ENCODE measurements at regions not wholly inside any gene's neighbourhood (a gene's known extent, or its start where the extent isn't known, plus 50 kb on each side); places are given as distances from the start of the nearest gene placed in this dataset.
"Not testable (repeated sequence)": the region's sequence is repeated elsewhere in the genome, so short reads cannot be mapped to it uniquely, and the experiment has no call there.

DNA sequence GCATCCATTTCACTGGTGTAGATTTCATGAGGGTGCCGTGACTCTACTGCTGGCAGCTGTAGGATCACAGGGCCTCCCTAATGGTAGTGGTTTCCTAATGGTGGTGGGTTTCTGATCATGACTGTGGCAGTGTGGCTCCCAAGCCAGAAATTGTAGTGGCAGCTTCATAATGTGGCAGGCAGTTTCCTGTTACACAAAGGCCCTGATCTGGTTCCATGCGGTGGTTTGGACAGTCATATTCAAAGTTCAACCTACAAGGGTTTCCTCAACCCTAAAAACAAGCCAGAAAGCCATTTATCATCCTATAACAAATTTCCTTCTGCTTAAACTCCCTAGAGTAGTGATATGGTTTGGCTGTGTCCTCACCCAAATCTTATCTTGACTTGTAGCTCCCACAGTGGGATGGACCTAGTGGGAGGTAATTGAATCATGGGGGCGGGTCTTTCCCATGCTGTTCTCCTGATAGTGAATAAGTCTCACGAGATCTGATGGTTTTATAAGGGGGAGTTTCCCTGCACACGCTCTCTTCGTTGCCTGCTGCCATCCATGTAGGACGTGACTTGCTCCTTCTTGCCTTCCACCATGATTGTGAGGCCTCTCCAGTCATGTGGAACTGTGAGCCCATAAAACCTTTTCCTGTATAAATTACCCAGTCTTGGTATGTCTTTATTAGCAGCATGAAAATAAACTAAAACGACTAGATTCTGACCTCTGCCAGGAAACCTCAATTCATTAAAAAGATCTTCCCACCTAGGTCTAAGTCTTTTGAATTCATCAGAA lies 257.1 kb downstream of the EFCAB11 start:
- peak in 1 of 5 donors; percentile 29 for DNase-seq

DNA sequence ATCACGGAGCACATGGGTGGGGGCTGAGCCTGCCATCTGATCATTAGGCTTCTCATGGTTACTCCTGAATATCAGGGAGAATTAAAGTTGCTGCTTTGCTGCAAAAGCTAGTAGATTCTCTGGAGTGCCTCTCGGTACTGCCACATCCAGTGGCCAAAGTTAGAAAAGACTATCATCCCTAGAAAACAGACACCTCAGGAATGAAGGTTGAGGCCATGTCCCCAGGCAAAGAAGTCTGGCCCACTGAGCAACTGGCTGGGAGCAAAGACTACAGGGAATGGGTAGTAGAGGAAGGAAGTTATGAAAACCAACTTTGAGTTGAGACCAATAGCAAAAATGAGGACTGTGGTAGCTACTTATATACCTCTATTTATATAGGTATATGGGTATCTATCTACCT lies 258.7 kb downstream of the EFCAB11 start:
- DNase-seq, result no peak

GRCh38 chr14:89690139-89690538 lies 264.4 kb downstream of the EFCAB11 start:
- DNase-seq, result no peak

DNA sequence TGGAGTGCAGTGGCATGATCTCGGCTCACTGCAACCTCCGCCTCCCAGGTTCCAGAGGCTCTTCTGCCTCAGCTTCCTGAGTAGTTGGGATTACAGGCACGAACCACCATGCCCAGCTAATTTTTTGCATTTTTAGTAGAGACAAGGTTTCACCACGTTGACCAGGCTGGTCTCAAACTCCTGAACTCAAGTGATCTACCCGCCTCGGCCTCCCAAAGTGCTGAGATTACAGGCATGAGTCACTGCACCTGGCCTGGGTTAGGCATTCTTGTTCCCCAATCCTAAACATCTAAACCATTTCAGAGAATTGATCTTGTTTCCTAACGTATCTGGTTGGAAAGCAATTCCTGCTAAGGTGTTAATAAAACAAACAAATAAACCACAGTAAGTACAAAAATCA lies 264.8 kb downstream of the EFCAB11 start:
- not testable (repeated sequence) for DNase-seq

DNA sequence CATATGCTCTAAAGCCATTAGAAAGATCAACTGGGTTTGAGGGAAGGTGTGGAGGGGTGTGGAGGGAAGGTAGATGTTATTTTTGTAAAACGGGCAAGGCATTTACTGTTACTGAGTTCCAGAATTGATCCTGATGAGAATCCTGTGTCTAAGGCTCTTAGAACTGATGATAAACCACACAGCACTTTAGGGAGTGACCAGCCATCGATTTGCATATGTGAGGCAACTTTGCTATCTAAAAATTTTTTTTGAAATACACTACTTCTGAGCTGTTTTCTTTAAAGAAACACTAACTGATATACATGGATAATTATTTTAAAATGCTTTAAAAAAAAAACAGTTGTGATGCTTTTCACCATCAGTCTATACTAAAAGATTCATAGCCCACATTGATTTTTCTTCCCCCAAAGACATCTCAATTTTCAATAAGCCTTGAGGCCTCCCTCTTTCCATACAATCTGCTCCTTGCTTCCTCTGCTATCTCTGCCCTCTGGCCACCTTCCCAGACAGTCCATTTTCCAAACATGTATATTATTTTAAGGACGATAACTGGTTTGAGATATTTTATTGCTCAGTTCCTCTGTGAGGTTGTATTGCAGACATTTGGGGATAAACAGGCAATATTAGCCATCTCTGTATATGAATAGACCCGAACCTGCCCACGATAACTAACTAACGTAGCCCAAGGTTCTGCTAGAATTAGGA lies 265.9 kb downstream of the EFCAB11 start:
- DNase-seq, result no peak

DNA sequence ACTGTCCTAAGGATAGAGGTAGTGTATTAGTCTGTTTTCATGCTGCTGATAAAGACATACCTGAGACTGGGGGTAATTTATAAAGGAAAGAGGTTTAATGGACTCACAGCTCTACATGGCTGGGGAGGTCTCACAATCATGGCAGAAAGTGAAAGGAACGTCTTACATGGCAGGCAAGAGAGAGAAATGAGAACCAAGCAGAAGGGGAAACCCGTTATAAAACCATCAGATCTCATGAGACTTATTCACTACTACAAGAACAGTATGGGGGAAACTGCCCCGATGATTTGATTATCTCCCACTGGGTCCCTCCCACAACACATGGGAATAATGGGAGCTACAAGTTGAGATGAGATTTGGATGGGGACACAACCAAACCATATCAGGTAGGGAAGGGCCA lies 267.4 kb downstream of the EFCAB11 start:
- DNase-seq, result not testable (repeated sequence)

GRCh38 chr14:89684139-89684538 lies 267.1 kb upstream of the FOXN3 start:
- DNase-seq, result no peak

DNA sequence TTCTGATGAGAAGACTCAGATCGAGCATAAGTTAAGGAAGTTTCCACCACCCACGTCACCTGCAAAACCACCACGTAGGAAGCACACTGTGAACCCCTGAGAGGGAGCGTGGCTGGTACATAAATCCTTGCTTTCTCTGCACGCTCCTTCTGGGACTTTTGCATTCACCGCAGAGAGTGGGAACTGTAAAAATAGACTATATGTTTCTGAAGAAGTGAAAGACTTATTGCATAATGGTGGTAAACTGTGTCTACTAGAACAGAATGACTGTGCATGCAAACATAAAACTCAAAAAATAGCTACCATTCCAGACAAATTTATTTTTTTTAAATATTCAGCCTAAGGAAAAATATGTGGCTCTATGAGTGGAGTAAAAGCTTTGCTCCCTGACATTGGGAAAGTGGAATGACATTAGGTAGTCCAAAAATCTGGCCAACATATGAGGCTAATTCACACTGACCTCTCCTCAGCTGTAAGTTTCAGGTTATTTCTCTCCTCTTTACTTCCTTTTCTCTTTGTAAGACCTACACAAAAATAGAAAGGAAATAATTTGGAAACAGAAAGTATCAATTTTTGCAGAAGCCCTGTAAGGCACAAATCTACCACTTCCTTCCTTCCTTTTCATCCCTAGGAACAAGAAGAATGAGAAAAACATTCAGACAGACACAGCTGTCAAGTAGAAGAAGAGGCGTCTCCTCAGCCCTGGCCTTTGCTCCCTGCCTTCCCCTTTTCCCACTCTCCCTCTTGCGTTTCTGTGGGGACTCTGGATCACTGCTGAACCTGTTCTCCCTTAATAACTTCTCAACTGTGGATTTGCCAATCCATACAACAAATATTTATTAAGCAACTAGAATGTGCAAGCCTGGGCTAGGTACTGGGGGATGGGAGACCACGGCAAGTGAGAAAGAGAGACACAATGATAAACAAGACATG lies 264.3 kb upstream of the FOXN3 start:
- peak in 1 of 5 donors; percentile 57 for DNase-seq

- no peak for DNase-seq
These were observed 263.1 kb upstream of the FOXN3 start for GRCh38 chr14:89680156-89680555.

DNA sequence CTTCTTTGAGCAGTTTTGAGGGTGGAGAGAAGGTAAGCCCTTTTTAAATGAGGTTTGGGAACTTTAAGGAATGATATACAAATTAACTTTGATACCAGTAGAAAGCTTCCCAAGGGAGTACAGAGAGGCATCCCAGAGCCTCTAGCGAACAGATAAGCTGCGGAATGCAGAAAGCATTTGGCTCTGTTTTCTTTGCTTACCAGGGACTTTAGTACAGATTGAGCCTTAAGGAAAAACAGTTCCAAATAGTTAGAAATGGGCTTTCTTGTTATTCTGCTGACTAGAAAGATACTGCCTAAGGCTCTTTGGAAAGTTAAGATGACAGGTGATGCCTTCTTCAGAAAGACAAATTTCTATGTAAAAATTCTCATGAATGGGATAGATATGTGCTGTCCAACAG lies 261.7 kb upstream of the FOXN3 start:
- no peak for DNase-seq

DNA sequence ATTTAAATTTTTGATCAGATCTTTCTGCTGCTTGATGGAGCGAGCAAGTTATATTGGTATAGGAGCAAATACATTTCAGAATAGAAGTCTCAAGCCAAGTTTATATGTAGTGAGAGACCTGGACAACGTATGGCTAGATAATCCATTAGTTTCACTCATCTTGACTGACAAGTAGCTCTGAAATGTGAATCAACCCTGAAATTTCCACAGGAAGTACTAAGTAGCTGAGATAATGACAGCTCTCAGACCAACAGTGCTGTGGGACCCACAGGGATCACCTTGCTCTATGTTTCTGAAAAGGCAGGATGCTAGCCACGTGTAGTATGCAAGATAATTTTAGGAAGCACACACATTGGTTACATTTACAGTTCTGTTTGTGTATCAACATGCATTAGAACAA lies 258.6 kb upstream of the FOXN3 start:
- DNase-seq, result no peak

- DNase-seq, result no peak
These were observed 257.9 kb upstream of the FOXN3 start for GRCh38 chr14:89674936-89675335.

DNA sequence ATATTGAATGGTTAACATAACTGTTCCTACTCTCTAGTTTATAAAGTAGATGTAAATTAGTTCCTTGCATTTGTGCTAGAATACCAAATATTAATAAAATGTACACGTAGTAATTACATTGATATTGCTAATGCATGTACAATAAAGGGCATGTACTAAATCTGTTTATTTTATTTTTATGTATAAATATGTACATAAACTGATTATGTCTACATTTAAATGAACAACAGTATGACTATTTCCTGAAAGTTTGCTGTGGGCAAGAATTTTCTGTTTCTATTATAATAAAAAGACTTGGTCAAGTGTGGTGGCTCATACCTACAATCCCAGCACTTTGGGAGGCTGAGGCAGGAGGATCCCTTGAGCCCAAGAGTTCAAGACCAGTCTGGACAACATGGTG lies 257.2 kb upstream of the FOXN3 start:
- no peak for DNase-seq

GRCh38 chr14:89673512-89674225 lies 256.6 kb upstream of the FOXN3 start:
- DNase-seq, result no peak

DNA sequence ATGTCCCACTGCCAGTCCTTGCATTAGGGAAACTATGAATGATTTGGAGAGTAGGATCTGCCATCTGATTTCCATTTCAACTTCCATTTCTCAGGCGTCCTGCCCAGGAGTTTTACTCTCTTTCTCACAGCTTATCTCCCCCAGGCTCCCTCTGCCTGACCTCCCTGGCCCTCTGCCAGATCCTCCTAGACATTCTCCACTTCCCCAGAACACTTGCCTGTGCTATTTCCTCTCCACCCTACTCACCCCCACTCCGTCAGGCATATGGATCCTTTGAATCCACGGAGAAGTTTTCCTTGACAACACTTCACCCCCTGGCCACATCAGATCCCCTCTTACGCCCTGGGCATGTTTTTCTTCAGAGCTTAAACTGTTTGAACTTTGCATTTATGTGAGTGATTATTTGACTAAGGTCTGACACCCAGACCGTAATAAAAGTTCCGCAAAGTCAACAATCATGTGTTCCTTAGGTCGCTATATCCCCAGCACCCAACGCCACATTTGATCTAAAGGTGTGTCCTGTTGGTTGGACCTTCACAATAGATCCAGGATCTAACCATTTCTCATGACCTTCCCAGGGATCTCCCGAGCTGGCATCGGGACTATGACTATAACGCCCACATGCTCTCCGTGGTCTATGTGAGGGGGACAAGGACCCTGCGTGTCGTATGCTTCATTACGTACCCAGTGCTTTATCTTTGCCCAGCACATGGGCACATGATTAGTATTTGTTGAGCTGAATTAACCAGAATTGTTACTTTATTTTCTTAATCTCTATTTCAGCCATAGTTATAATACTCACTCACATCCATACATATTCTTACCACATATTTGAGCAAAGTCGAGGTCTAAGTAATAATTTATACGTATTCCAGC lies 255.8 kb upstream of the FOXN3 start:
- no peak for DNase-seq

DNA sequence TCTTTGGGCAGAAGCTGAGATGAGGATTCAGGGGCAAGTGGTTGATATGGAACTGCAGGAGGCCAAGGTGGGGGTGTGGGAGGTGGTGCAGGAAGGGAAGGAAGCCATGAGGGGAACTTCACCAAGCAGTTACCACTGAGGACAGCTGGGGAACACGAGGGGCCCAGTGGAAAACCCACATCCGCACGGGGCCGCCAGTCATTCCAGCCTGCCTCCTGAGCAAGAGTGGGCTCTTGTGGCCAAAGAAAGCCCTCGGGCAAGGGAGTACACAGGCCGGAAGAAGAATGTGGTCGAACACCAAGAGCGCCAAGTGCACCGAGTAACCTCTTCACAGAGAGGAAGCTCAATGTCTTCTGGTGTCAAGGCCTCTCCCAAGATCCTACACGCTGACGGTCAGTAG lies 252.2 kb upstream of the FOXN3 start:
- DNase-seq, result peak in 1 of 5 donors; percentile 36

- DNase-seq, result no peak
These were observed 250.9 kb upstream of the FOXN3 start for GRCh38 chr14:89667983-89668382.

DNA sequence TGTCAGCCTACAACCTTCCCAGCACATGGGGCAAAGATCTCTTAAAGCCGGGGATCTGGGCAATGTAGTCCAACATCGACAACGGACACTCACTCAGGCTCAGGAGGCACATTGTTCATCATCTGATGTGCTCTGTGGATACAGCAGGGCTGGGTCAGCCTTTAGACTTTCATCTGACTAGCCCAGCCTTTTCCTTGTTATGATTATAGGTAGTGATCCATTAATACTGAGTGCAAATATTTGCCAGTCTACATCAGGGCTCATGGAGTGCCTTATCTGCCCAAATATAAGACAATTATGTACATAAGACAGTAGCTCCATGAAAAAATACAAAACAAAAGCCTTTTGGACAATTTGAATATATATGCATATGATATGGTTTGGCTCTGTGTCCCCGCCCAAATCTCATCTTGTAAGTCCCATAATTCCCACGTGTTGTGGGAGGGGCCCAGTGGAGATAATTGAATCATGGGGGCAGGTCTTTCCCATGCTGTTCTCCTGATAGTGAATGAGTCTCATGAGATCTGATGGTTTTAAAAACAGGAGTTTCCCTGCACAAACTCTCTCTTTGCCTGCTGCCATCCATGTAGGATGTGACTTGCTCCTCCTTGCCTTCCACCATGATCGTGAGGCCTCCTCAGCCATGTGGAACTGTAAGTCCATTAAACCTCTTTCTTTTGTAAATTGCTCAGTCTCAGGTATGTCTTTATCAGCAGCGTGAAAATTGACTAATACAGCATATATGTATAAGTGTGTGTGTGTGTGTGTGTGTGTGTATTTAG lies 248.5 kb upstream of the FOXN3 start:
- not testable (repeated sequence) for DNase-seq

GRCh38 chr14:89661392-89661791 lies 244.4 kb upstream of the FOXN3 start:
- DNase-seq, result no peak

- DNase-seq, result not testable (repeated sequence)
These were observed 243.7 kb upstream of the FOXN3 start for GRCh38 chr14:89660625-89661233.

All from T-helper 1 cell (primary cell).